Heart left ventricle (tissue), 13 donors: ENCODE measurements at regions not wholly inside any gene's neighbourhood (a gene's known extent, or its start where the extent isn't known, plus 50 kb on each side); places are given as distances from the start of the nearest gene placed in this dataset.

Experiments
- CTCF ChIP-seq, 12 donors: fragments of 200-600 bp; sonication (generic) in 4 of 12; IDR thresholded peaks; one replicate each; pipeline versions ENCODE4 v1.5.0 to v1.8.0; 2018 to 2022; ENCODE audit warnings: antibody characterized with exemption in 12 of 12, mild to moderate bottlenecking in 5 of 12
- POLR2A ChIP-seq, 2 donors: fragments of 450-650 bp; IDR thresholded peaks; one replicate each; pipeline ENCODE4 v1.6.1; 2017; ENCODE audit warnings: antibody characterized with exemption in 2 of 2, mild to moderate bottlenecking in 2 of 2, moderate library complexity in 2 of 2
- donor health status: ischemic (EF 13 %, LVEDD 7.1; RV severe dilation, severe dysfunction).
- donor health status: DM: no; HTN: yes; CAD: no.
- donor health status: DM: no; HTN: no; CAD: no.
- donor health status: ischemic (EF 25% LVEDD 6.9; RV normal size, moderate dysfunction).
- donor health status: ischemic (EF 25% LVEDD 5.7; RV mildly dilated, moderate dysfunction).
- donor health status: ischemic (EF 35%, LVEDD 5.7; RV mildly dilated, moderate dysfunction).
- donor health status: nonischemic (EF 11% LVEDD 7.7; RV severe dilation, severe dysfunction).
- donor health status: DM: yes; HTN: yes; CAD: no.
- donor health status: PGD.
- donor health status: ischemic (EF 29% LVEDD 5.4; RV normal size, mild dysfunction).
- donor health status: nonischemic (EF 23%, LVEDD 6.1; RV moderate dilation, normal function).

- no peak for TF ChIP-seq POLR2A (IDR thresholded peaks at IDR 0.05)
- no peak for TF ChIP-seq CTCF (IDR thresholded peaks at IDR 0.05)
Observed at GRCh38 chrX:69282893-69283690, 117.8 kb upstream of the PJA1 start.
